ENCODE measurements at regions not wholly inside any gene's neighbourhood (a gene's known extent, or its start where the extent isn't known, plus 50 kb on each side); places are given as distances from the start of the nearest gene placed in this dataset.
A peak's percentile ranks its signal among the peaks of the same experiment; 100 is the strongest.

- H3K4me3 ChIP-seq: no peak overlapping the region
- intact Hi-C loops (cut with DNase I; ENCODE audit: low total_unique reads): no loop called here
- peak in 1 of 2 donors; percentile 36 for DNase-seq
- H3K27ac ChIP-seq: peak overlapping the region in 1 of 2 donors; percentile 15
- H3K9me3 ChIP-seq: no peaks in the 10 kb centered on the region
- H3K36me3 ChIP-seq: no peaks in the 10 kb centered on the region
- H3K4me1 ChIP-seq: no peaks in the 10 kb centered on the region
- TF ChIP-seq CTCF (IDR thresholded peaks at IDR 0.05): no peak
- TF ChIP-seq POLR2A (IDR thresholded peaks at IDR 0.05): no peak
- no peaks in the 10 kb centered on the region for H3K27me3 ChIP-seq
Observed at GRCh38 chr12:3336606-3337311, 154.2 kb upstream of the PRMT8 start.

GRCh38 chr12:3337944-3338343 lies 153.1 kb upstream of the PRMT8 start:
- H3K4me3 ChIP-seq: no peak overlapping the region
- no peak overlapping the region for H3K27ac ChIP-seq
- no peak for TF ChIP-seq POLR2A (IDR thresholded peaks at IDR 0.05)
- no peak for TF ChIP-seq CTCF (IDR thresholded peaks at IDR 0.05)
- H3K4me1 ChIP-seq: no peaks in the 10 kb centered on the region
- H3K36me3 ChIP-seq: no peaks in the 10 kb centered on the region
- H3K27me3 ChIP-seq: no peaks in the 10 kb centered on the region
- DNase-seq: no peak
- H3K9me3 ChIP-seq: no peaks in the 10 kb centered on the region
- intact Hi-C loops (cut with DNase I; ENCODE audit: low total_unique reads): no loop called here

GRCh38 chr12:3339221-3339620 lies 151.8 kb upstream of the PRMT8 start:
- H3K27me3 ChIP-seq: no peaks in the 10 kb centered on the region
- H3K36me3 ChIP-seq: no peaks in the 10 kb centered on the region
- no peaks in the 10 kb centered on the region for H3K4me1 ChIP-seq
- no peak for DNase-seq
- no peaks in the 10 kb centered on the region for H3K9me3 ChIP-seq
- intact Hi-C loops (cut with DNase I; ENCODE audit: low total_unique reads): no loop called here
- H3K4me3 ChIP-seq: no peak overlapping the region
- TF ChIP-seq CTCF (IDR thresholded peaks at IDR 0.05) (no peak), POLR2A (IDR thresholded peaks at IDR 0.05) (no peak)
- no peak overlapping the region for H3K27ac ChIP-seq

- no peaks in the 10 kb centered on the region for H3K9me3 ChIP-seq
- no peaks in the 10 kb centered on the region for H3K4me1 ChIP-seq
- no peak for DNase-seq
- intact Hi-C loops (cut with DNase I; ENCODE audit: low total_unique reads): no loop called here
- H3K27ac ChIP-seq: no peak overlapping the region
- no peaks in the 10 kb centered on the region for H3K36me3 ChIP-seq
- no peak overlapping the region for H3K4me3 ChIP-seq
- no peak for TF ChIP-seq POLR2A (IDR thresholded peaks at IDR 0.05)
- TF ChIP-seq CTCF (IDR thresholded peaks at IDR 0.05): no peak
- no peaks in the 10 kb centered on the region for H3K27me3 ChIP-seq
Observed at GRCh38 chr12:3341594-3341993, 149.4 kb upstream of the PRMT8 start.

GRCh38 chr12:3342051-3342450 lies 149.0 kb upstream of the PRMT8 start:
- Histone ChIP-seq H3K4me3 (no peak overlapping the region), H3K4me1 (no peaks in the 10 kb centered on the region), H3K27ac (no peak overlapping the region), H3K27me3 (no peaks in the 10 kb centered on the region), H3K36me3 (no peaks in the 10 kb centered on the region), H3K9me3 (no peaks in the 10 kb centered on the region)
- DNase-seq: no peak
- intact Hi-C loops (cut with DNase I; ENCODE audit: low total_unique reads): no loop called here
- TF ChIP-seq POLR2A (IDR thresholded peaks at IDR 0.05) (no peak), CTCF (IDR thresholded peaks at IDR 0.05) (peak in 1 of 4 experiments; percentile 34)
